ENCODE measurements at regions not wholly inside any gene's neighbourhood (a gene's known extent, or its start where the extent isn't known, plus 50 kb on each side); places are given as distances from the start of the nearest gene placed in this dataset.
"Not testable (repeated sequence)": the region's sequence is repeated elsewhere in the genome, so short reads cannot be mapped to it uniquely, and the experiment has no call there.

DNA sequence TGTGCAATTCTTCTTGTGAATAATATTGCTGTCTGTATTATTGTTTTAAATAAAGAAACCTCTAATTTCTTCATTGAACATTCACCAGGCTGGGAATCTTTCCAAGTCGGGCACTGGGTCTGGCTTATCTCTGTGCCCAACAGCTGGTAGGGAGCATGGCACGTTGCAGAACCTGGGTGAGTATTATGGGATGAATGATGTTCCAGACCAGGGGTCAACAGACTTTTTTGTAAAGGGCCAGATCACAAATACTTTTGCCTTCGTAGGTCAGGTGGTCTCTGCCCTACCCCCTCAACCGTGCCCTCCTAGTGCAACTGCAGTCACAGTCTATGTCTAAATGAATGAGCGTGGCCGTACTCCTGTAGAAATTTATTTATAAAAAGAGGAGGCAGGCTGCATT is 81.6 kb upstream of the FOXQ1 start:
- no peak for DNase-seq

DNA sequence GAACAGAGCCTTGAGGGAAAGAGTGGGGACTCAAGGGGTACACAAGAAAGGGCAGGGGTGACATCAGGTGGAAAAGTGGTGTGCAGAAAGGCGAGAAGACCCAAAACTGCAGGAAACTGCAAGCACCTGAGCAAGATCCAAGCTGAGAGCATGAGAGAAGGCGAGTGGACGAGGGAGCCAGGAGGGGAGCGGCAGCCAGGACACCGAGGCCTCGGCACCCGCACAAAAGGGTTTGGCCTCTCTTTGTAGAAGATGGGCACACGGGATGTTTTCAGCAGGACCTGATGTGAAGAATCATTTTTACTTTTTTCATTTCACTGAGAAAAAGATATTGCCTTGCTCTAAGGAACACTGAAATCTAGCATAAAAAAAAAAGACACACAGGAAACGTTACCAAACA is 82.1 kb upstream of the FOXQ1 start:
- DNase-seq: no peak

DNA sequence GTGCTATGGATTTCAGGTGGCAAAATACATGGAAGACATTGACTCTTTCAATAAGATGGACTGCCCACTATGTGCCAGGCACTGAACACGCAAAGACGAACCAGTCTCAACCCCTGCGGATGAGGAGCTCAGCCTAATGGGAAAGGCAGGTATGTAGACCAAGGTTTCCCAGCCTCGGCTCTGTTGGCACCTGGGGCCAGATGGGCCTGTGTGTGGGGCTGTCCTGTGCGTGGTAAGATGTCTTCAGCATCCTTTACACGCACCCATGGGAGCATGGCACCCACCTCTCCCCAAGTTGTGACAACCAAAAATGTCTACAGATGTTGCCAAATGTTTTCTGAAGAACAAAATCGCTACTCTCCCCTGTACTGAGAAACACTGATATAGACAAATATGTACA is 82.6 kb upstream of the FOXQ1 start:
- DNase-seq: no peak

DNA sequence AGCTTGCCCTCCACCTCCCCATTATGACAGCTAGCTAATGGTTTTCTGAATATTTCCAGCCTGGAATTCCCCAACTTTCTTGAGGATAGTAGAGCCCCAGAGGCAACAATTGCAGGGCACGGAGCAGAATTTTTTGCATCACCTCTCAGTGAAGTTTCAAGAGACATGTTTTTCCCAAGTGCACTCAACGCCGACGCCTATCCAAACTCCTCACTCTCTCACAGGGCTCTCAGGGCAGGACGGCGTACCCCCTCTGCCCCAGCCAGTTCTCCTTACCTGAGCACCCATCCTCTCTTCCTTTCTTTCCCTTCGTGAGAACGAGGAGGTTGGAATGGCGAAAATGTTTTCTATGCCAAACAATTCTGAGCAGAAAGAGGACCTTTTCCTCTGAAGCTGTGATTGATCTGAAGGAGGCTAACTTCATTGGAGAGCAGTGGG is 83.1 kb upstream of the FOXQ1 start:
- DNase-seq: no peak

DNA sequence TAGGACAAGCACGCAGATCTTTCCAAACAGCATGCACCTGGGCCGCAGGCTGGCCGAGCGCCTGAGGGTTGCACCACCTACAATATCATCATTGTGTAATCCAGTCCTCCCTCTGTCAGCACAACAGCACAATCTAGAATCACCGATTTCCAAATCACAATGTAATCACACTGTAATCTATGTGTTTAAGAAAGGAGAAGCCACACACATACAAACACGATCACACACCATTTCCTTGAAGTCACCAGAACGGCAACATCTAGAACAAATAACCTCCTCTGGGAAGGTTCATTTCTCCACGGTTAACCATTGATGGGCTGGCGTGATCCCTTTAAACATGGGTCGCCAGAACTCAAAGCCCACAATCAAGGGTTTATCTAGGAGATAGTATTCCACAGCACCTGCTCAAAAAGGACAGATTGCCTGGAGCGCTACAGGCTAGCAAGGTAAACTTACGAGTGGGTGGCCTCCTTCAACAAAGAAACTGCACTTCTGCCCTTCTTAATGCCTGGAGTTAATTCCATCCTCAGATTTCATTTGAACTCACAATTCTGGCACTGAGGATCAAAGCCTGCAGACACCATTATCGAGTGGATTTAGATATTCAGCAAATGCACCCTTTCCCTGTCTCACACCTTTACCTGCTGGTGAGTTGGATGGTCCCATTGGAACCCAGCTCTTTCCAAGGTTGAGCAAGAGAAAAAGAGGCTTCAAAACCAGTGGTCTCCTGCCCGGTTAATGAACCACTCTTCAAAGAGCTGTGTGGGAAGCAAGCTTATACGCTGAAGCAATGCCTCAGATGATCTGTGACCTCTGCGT is 83.8 kb upstream of the FOXQ1 start:
- DNase-seq: no peak

DNA sequence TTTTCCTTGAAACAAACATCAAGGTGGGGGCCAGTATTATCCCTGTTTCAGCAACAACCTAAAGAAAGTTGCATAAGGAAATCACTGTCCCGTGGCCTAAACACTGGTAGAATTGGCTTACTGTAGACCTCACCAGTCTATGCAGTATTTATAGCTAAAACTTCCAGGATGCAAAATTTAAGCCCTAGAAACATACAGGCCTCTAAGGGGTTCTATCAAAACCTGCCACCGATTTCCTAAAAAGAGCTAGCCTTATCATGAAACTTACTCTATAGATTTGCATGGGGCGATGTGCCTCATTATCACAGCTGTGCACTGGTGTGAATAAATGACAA is 84.3 kb upstream of the FOXQ1 start:
- DNase-seq: no peak

DNA sequence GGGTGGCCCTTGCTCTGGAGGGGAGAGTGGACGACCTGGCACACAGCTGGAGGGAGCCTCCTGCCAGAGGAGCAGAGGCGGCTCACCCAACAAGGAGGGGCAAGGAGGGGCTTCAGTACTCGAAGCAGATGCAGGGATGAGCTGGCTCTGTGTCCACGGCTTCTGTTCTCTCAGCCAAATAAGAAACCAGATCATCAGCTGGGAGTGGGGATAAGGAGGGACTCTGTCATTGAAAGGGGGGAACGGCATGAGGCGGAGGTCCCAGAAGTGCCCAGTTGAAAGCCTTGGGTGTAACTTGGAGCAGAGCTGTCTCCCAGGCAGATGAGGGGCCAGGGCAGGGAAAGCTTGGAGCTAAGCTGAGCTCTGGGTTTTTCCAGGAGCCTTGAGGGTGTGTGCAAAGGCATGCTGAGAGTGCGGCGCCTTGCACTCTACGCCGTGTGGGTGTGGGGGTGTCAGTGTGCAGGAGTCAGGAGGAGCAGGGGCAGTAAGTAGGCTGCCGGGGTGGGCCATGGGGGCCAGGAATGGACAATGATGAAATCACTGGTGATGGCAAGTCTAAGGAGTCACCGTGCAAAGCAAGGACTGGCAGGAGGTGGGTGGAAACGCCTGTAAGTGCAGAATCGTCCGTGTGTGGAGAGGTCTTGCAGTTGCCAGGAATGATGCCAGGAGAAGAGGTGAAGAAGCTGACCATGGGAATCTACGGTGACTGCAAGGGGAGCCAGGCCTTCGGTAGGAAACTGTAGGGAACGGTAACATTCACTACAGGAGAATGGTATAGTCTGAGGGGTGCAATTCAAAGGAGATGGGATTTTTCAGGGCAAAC is 85.4 kb upstream of the FOXQ1 start:
- DNase-seq: no peak

DNA sequence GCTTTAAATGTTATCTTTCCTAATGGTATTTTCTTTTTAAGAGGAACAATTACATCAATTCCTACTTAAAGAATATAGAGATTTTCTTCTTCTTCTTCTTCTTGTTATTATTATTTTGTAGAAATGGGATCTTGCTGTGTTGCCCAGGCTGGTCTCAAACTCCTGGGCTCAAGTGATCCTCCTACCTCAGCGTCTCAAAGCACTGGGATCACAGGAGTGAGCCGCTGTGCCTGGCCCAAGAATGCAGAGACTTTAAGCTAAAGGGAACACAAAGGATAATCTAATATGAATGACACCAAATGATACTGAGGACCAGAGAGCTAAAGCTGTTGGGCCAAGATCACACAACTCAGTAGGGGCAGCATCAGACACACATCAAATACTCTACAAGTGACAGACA is 87.4 kb upstream of the FOXQ1 start:
- no peak for DNase-seq

DNA sequence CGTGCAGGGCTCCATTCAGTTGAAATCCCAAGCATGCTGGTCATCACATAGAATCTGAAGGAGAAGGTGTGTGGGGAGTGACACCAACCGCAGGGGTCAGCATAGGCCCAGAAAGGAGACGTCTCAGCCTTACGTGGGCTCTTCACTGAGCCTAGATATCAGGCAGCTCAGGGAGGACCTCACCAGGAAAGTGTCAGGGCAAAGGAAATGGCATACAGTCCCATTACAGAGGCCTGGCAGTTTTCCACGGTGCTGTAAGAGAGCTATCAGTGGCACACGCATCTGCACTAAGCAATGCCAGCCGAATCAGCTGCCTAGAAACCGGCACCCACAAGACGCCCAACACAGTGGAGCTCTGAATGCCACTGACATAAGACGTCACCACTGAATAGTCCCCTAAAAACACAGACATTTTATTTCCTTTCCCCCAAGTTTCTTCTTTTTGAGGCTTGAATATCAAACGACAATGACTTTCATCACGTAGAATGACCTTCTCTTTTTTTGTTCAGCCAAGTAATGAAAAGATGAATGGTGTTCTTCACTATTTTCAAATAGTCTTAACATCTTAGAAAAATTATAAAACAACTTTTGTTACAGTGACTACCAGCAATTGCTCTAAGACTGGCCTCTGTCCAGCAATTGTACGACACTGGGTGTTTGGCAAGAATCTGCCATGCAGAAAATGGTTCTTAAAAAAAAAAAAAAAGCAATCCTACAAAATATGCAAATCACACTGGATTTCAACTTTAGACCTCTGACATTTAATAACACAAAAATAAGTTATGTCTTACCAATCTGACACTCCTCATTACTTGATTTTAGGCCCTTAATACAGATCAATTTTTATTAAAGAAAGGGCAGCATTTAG is 88.9 kb upstream of the FOXQ1 start:
- no peak for DNase-seq

DNA sequence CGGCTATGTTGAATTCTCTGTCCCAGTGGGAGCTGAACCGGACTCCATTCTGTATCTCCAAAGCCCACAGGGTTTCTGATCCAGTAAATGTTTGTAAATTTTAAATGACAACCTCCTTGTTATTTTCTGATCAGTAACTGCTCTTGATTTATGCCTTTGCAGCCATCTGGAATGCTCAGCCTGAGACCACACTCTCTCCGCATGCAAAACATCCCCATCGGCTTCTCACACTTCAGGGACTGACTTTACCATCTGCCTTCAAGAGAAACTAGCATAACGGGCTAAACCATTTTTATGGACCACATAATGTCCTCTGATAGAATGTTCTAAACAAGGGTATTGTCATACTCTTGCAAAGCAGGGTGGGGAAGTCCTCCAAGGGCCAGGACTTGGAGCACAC is 94.5 kb upstream of the FOXQ1 start:
- no peak for DNase-seq

DNA sequence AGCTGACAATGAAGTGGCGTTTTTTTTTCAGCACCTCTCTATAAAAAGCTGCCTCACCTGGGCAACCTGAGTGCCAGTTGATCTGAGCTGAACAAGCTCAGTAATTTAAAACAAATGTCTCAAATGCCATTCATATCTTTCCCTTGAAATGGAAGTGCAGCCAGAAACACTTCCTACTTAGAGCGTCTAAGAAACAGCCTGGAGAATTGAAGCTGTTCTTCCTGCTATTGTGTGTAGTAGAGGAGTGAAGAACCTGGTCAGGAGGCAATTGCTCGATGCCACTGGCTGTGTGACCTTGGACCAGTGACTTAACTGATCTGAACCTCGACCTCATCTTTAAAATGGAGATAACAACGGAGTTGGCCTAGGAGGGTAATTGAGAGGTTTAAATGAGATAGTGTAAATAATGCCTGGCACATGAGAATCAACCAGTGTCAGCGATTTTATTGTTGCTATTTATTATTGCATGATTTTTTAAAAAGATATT is 95.4 kb upstream of the FOXQ1 start:
- no peak for DNase-seq

DNA sequence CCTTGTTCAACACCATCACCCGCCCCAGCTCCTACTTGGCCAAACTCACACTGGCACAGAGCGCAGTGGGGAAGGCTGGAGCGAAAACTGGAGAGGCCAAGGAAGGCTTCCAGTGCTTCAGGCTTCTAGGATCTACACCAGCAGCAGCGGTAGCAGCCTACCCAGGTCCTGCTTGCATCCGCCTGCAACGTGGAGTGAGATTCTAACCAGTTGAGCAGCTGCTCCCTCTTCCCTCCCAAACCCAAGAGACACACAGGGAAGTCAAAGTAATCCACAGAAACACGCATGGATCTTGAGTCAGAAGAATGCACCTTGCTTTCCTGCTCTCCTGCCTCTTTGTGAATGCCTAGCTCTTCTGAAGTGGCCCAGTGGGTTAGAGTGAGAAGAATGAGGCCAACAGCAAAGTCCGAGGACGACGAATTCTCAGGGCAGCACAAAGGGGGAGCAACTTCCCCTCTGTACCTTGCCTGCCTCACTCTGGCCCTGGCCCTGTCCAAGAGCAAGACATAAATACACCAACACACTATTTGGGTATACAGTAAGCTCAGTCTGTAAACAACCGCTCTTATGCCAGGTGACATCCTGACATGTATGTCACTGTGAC is 95.9 kb upstream of the FOXQ1 start:
- no peak for DNase-seq

DNA sequence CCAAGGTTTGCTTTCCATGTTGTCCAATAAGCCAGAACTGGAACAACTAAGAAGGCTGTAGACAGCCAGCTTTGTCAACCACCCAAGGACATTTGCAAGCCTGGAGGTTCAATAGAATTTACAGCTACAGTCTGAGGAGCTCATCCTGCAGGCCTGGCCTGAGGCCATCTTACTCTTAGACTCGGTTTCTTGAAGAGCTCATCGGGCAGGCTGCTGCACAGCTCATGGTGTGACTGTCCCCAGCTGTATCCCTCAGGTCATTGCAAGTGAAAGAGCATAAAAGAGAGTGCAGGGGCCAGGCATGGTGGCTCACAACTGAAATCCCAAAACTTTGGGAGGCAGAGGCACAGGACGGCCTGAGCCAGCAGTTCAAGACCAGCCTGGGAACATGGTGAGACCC is 96.9 kb upstream of the FOXQ1 start:
- DNase-seq: no peak

DNA sequence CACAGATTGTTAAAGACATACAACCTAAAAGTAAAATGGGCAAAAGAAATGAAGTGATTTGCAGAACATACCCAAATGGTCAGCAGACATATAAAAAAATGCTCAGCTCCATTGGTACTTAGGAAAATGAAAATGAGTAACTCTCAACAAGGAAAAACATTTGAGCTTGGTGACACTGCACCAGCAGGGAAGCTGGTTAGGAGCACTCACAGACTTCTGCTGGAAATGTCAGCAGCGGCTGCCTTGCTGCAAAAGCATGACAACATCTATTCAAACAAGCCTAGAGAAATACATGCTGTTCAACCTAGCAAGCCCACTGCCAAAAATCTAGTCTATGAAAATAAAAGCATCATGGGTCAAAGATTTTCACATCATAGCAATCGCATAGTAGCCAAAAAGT is 99.0 kb upstream of the FOXQ1 start:
- no peak for DNase-seq

DNA sequence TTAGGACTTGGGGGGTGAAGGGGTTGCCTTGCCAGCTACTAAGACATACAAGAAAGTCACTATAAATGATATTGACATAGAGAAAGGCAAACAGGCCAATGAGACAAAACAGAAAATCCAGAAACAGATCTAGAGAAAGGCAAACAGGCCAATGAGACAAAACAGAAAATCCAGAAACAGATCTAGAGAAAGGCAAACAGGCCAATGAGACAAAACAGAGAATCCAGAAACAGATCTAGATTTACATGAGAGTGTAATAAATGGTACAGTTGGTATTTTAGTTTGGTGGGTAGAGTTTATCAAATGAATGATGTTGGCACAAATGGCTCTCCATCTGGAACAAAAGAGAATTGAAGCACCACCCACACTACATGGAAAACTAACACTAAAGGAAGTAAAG is 99.8 kb upstream of the FOXQ1 start:
- not testable (repeated sequence) for DNase-seq

DNA sequence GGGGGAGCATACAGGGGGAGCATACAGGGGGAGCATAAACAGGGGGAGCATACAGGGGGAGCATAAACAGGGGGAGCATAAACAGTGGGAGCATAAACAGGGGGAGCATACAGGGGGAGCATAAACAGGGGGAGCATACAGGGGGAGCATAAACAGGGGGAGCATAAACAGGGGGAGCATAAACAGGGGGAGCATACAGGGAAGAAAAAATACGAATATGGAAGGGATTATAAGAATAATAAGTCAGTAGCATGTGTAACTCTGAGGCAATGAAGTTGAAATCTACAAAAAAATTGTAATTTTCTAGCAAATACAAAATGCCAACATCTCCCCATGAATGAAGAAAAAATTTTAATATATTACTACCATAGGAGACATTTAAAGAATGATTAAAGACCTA is 101.3 kb upstream of the FOXQ1 start:
- DNase-seq: not testable (repeated sequence)

DNA sequence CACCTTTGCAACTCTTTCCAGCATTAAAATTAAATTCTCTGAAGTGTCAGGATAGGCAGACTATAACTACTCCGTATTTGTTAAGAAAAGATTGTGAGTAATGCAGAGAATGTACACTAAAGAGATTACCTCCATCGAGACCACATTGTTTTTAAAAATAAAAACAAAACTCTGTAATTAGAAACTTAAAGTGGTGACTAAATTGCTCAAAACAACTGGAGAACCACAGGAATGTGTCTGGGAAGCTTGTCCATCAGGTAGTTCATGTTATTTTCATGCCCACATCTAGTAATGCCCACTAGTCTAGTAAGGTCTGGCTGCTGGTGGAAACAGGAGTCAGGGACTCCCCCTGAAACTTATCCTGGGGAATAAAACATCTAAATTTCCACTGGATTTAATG is 103.0 kb upstream of the FOXQ1 start:
- no peak for DNase-seq

DNA sequence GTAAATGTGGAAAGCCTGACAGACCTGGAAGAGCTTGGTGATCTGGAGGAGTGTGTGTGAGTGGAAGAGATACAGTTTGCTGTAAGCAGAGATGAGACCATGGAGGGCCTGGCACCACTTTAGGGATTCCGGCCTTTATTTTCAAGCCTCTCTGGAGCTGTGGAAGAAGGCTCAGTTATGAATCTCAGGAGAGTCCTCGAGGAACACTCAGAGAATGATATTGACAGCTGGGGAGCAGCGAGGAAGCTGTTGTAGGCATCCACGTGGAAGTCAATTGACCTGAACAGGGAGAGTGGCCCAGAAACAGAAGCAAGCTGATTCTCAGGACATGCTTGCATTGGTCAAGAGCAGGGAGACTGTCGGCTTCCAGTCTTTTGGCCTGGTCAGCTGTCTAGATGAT is 108.4 kb upstream of the FOXQ1 start:
- no peak for DNase-seq

DNA sequence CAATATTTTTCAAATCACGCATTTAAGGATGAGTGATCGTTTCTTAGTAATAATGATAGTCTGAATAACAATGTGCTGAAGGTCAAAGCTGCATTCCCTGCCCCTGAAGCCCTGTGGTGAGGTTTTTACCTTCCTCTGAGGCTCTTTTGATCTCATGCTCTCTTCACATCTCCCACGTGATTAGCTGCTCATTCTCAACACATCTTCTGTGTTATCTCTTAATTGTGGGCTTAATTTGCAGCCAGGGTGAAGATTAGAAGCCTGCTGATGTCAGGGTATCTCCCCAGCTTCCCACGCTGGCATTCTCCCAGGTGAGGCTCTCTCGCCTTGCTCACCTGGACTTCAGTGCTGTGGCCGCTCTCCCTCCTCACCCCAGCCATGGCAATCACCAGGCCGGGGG is 109.7 kb upstream of the FOXQ1 start:
- DNase-seq: no peak

DNA sequence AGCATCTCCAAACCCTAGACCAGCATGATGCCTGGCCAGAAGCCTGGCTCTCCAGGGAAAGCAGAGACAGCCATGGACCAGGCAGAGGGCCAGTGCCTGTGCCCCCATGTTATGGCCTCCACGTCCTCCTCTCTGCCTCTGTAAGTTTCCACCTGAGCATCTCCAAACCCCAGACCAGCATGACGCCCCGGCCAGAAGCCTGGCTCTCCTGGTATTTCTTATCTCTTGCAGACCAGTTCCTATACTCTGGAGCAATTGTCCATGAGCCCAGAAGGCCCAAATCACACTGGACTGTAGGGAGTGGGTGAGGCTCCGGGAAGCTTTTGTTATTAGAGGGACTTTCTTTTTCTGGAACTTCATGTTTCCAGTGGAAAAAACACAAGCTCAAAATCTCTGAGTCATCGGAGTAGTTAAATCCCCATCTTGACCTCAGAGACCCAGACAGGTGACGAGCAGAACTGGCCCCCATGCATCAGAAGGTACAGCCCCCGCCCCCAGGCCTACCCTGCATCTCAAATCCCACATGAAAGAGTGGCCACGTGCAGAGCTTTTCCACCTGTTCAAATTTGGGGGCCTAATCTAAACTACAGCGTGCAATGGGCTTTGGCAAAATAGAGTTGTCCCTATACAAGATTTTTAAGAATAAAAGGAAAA is 110.2 kb upstream of the FOXQ1 start:
- DNase-seq: no peak

DNA sequence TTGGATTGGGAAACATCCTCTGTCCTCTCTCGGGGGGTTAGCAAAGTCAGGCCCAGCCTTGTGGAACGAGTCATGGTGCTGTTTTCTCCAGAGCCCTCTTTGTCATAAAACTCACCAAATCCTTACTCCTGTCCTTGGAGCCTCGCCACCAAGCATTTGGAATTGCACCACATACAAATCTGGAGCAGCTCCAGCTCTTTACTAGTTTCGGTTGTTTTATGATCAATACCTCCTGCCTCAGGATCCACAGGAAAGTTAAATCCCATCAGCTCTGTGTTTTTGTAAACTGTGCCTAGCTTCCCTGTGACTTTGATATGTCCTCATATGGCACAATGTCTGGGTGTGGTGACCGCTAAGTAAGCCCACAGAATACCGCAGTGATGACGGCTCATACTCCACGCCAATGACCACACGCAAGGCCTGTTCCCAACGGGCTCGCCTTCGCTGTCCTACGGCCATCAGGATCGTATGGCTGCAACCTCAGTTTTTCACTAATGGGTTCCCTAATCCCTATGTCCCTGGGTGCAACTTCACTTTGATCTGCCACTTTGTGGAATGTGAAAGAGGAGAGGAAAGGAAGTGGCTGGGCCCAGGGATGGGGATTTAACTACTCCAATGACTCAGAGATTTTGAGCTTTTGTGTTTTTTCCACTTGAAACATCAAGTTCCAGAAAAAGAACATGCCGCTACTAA is 111.3 kb upstream of the FOXQ1 start:
- DNase-seq: no peak

DNA sequence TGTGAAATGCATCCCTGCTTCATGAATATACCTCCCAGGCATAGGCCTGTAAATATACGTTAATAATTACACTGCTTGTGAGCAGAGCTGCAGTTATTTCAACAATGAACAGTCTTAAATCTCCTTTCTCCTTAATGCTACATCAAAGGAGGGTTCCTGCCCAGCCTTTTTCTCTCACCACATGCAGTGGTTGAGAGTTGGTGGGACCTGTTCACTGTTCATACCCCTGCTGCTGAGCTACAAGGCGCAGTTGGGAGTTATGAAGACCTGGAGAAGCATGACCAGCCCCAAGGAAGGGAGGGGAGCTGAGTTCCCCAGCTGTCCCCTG is 111.9 kb upstream of the FOXQ1 start:
- no peak for DNase-seq

Measured in CD4-positive, alpha-beta T cell treated with Interleukin-21 for 1 hour (primary cell).